RWPE2 (cell line): ENCODE measurements at regions not wholly inside any gene's neighbourhood (a gene's known extent, or its start where the extent isn't known, plus 50 kb on each side); places are given as distances from the start of the nearest gene placed in this dataset.

Source experiments
- ATAC-seq: fragments of 200-7000 bp; cut with Tn5 transposase; 3 replicates; pipeline ENCODE4 v1.9.1; 2021; ENCODE audit warnings: low read depth
- DNase-seq: peaks from one replicate; pipeline ENCODE4 v3.0.0-alpha.2; 2020; ENCODE audit warnings: low spot score
- H3K27ac ChIP-seq: fragments of 450-650 bp; 2 replicates; pipeline ENCODE4 v1.5.1; 2017; ENCODE audit warnings: mild to moderate bottlenecking; ENCODE audit not compliant: poor library complexity, severe bottlenecking
- H3K27me3 ChIP-seq: fragments of 250-450 bp; sonication (Bioruptor Pico); 2 replicates; pipeline ENCODE4 v1.5.1; 2021; ENCODE audit warnings: mild to moderate bottlenecking, moderate library complexity; ENCODE audit not compliant: insufficient read depth, poor library complexity, severe bottlenecking
- H3K36me3 ChIP-seq: fragments of 250-450 bp; sonication (Bioruptor Pico); 2 replicates; pipeline ENCODE4 v1.5.1; 2020; ENCODE audit warnings: low read depth, mild to moderate bottlenecking, moderate library complexity
- H3K4me1 ChIP-seq: fragments of 250-450 bp; sonication (Bioruptor Pico); 2 replicates; pipeline ENCODE4 v1.5.1; 2021; ENCODE audit warnings: mild to moderate bottlenecking, moderate library complexity; ENCODE audit not compliant: insufficient read depth, poor library complexity, severe bottlenecking
- H3K4me3 ChIP-seq: fragments of 250-450 bp; sonication (Bioruptor Pico); 2 replicates; pipeline ENCODE4 v1.5.1; 2021; ENCODE audit warnings: mild to moderate bottlenecking, moderate library complexity; ENCODE audit not compliant: severe bottlenecking
- H3K9me3 ChIP-seq: fragments of 250-450 bp; sonication (Bioruptor Pico); 2 replicates; pipeline ENCODE4 v1.5.1; 2021; ENCODE audit warnings: mild to moderate bottlenecking, moderate library complexity; ENCODE audit not compliant: severe bottlenecking
- CTCF ChIP-seq: fragments of 450-650 bp; IDR thresholded peaks from one replicate; pipeline ENCODE4 v1.5.1; 2017; ENCODE audit warnings: mild to moderate bottlenecking, moderate library complexity; ENCODE audit not compliant: poor library complexity, severe bottlenecking

GRCh38 chr3:90015688-90016356, 908.4 kb downstream of the EPHA3 start:
- DNase-seq (no peak), ATAC-seq (peak; percentile 73)
- H3K4me1 ChIP-seq: peaks cover 11% of the 10 kb centered on the region
- no peak for TF ChIP-seq CTCF
- H3K4me3 ChIP-seq: no peak overlapping the region
- no peaks in the 10 kb centered on the region for H3K27me3 ChIP-seq
- no peaks in the 10 kb centered on the region for H3K9me3 ChIP-seq
- peak overlapping the region; percentile 31 for H3K27ac ChIP-seq
- H3K36me3 ChIP-seq: no peaks in the 10 kb centered on the region

- no peak for TF ChIP-seq CTCF
- Histone ChIP-seq H3K27me3 (no peaks in the 10 kb centered on the region), H3K4me3 (no peak overlapping the region), H3K27ac (peak overlapping the region; percentile 31), H3K9me3 (no peaks in the 10 kb centered on the region), H3K36me3 (no peaks in the 10 kb centered on the region), H3K4me1 (peaks cover 9% of the 10 kb centered on the region)
- DNase-seq (no peak), ATAC-seq (0 out of 3 replicates have a peak, but pooled peaks have one; percentile 36)
Observed at GRCh38 chr3:90016555-90016954, 909.1 kb downstream of the EPHA3 start.

- ATAC-seq (no peak), DNase-seq (no peak)
- no peak for TF ChIP-seq CTCF
- H3K9me3 ChIP-seq: no peaks in the 10 kb centered on the region
- H3K27ac ChIP-seq: no peak overlapping the region
- no peaks in the 10 kb centered on the region for H3K27me3 ChIP-seq
- H3K4me3 ChIP-seq: no peak overlapping the region
- no peaks in the 10 kb centered on the region for H3K36me3 ChIP-seq
- H3K4me1 ChIP-seq: peaks cover 9% of the 10 kb centered on the region
Observed at GRCh38 chr3:90018779-90019178, 911.4 kb downstream of the EPHA3 start.

GRCh38 chr3:90025019-90025418, 917.6 kb downstream of the EPHA3 start:
- TF ChIP-seq CTCF: no peak
- no peaks in the 10 kb centered on the region for H3K27me3 ChIP-seq
- ATAC-seq (no peak), DNase-seq (no peak)
- H3K9me3 ChIP-seq: no peaks in the 10 kb centered on the region
- H3K4me1 ChIP-seq: no peaks in the 10 kb centered on the region
- no peaks in the 10 kb centered on the region for H3K36me3 ChIP-seq
- H3K4me3 ChIP-seq: no peak overlapping the region
- H3K27ac ChIP-seq: no peak overlapping the region

GRCh38 chr3:90026406-90026805, 919.0 kb downstream of the EPHA3 start:
- no peak for ATAC-seq
- H3K36me3 ChIP-seq: no peaks in the 10 kb centered on the region
- H3K27me3 ChIP-seq: no peaks in the 10 kb centered on the region
- H3K9me3 ChIP-seq: no peaks in the 10 kb centered on the region
- no peak for DNase-seq
- no peak overlapping the region for H3K27ac ChIP-seq
- no peak for TF ChIP-seq CTCF
- no peak overlapping the region for H3K4me3 ChIP-seq
- H3K4me1 ChIP-seq: no peaks in the 10 kb centered on the region
